ENCODE measurements at regions not wholly inside any gene's neighbourhood (a gene's known extent, or its start where the extent isn't known, plus 50 kb on each side); places are given as distances from the start of the nearest gene placed in this dataset.

DNA sequence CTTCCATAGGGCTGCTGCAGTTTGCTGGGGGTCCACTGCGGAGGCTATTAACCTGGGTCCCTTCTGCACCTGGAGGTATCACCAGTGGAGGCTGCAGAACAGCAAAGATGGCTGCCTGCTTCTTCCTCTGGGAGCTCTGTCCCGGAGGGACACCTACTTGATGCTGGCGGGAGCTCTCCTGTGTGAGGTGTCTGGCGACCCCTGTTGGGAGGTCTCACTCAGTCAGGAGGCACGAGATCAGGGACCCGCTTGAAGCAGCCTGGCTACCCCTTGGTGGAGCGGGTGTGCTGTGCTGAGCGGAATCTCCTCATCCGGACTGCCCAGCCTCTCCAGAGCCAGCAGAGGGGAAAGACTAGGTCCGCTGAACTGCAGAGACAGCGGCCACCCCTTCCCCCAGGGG is 56.0 kb upstream of the CTXND1 start:
- no peak for DNase-seq

DNA sequence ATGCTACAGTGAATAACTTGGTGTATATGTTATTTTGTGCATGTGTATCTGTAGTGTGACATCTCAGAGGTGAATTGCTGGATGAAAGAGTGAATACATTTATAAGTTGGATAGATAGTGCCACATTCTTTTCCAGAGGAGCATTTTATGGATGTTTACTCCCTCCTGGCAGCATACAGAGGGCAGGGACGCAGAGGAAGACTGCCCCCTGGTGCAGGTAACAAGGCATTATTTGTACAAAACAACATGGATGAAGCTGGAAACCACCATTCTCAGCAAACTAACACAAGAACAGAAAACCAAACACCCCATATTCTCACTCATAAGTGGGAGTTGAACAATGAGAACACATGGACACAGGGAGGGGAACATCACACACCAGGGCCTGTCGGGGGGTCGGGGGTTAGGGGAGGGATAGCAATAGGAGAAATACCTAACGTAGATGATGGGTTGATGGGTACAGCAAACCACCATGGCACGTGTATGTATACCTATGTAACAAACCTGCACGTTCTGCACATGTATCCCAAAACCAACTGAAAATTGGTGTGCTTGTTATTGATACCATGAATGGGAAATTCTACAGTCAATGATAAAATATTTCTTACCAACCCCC is 57.9 kb upstream of the CTXND1 start:
- peak in 1 of 2 donors; percentile 7 for DNase-seq

DNA sequence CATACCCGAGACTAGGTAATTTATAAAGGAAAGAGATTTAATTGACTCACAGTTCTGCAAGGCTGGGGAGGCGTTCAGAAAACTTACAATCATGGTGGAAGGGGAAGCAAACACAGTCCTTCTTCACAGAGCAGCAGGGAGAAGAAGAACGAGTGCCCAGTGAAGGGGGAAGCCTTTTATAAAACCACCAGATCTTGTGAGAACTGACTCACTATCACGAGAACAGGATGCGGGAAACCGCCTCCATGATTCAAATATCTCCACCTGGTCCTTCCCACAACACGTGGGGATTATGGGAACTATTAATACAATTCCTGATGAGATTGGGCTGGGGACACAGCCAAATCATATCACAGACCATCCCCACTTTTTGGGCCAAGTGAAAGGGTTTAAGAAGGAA is 58.8 kb upstream of the CTXND1 start:
- no peak for DNase-seq

DNA sequence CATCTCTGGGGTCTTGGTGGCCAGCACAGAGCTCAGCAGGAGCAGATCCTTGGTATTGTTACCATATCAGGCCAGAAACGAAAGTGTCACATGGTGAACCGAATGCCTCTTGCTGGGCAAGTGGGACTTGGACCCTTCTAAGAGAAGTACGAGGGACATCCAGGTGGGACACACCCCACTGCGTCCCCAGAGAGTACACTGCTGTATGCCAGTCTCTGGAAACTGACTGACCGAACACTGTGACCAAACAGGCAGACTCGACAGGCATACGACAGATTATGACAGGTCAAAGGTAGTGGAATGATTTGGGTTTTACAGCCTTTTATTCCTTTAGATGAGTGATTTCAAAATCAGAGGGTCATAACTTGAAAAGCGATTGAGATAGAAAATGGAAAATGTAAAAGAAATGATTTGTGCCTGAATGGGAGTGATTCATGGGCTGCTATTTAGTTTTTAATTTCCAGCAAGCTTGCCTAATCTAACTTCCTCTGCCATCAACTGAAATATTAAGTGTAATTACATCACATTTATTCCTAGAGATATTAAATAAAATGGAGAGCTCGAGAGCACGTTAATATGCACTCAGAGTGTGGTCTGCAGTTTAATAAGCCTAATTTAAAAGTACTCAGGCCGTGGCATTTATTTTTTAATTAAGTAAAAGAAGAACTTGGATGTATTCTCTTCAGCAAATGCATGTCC is 63.4 kb upstream of the CTXND1 start:
- DNase-seq: no peak

DNA sequence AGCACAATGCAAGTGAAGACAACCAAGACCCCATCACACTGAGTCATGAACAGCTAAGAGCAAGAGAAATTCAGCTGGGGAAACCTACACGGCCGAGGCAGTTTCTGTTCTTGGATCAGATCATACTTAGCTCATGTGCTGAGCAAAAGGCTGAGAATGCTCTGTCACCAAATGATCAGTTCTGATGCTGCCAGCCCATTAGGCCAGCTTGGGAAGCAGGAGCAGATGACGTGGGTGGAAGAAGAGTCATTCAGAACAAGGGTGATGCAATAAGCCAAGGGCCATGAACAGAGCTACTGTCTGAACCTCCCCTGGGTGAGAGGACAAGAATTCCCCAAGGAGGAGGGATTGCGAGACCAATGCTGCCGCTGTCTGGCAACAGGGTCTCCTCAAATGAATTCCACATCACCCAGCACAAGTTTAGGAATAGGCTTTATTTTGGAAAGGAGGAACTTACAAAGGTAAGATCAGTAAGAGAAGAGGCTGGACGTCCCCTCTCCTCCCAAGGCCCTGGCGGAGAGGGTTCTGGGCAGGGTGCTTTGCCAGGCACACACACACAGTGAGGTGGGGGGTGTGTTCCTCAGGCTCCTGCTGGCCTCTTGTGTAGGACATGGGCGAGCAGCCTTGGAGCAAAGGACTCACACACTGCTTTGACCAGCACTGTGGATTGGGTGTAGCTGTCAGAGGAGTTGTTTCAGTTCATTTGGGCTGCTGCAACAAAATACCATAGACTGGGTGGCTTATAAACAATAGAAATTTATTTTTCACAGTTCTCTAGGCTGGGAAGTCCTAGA is 65.6 kb upstream of the CTXND1 start:
- DNase-seq: peak; percentile 63 to 82

DNA sequence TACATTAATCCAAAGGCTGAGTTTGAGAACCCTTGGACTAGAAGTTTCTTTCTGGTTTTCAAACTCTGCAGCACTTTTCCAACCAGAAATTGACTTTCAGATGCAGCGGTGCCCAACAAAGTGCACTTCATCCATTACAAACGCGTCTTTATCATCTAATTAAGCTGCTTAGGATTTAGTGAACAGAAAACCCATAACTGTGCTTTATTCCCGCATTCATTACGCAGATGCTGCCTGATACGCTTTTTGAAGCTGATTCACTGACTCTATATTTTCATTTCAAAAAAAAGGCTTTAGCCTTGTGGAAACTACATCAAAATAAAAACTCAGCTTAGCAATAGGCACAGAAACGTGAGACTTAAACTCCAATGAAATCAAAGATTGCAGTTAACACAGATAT is 69.8 kb upstream of the CTXND1 start:
- no peak for DNase-seq

DNA sequence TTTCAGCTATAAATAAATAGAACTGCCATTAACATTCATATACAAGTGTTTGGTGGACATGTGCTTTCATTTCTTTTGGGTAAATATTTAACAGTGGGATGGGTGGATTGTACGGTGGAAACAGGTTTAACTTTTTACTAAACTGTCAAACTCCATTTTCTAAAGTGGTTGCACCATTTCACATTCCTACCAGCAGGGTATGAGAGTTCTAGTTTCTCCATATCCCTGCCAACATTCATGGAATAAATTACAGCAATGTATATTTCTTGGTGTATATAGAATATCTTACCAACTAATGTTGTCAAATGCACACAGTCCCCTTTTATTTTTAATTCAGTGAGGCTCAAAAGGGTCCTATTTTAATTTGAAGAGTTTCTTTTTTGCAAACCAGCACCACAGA is 71.3 kb upstream of the CTXND1 start:
- DNase-seq: no peak

DNA sequence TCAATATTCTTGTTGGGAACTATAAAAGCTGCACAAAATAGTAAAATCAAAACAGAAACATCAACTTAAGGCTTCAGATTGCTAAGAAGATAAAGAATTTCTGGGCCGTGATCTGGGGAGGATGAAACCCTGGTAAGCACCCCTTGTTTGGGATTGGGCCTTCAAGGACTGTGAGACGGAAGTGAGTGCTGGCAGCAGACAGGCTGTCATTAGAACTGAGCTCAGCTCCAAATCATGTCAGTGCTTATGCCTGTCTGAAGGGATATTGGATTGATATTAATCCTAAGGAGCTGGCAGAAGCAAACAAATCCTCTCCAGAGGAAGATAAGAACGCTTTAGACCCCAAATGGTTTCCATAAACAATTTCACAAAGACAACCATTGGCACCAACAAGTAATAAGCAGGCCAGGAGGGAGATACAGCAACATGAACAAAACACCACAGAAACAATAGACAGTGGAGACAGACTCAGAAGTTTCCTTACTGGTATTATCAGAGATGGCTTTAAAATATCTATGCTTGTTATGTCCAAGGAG is 72.6 kb upstream of the CTXND1 start:
- DNase-seq: no peak

DNA sequence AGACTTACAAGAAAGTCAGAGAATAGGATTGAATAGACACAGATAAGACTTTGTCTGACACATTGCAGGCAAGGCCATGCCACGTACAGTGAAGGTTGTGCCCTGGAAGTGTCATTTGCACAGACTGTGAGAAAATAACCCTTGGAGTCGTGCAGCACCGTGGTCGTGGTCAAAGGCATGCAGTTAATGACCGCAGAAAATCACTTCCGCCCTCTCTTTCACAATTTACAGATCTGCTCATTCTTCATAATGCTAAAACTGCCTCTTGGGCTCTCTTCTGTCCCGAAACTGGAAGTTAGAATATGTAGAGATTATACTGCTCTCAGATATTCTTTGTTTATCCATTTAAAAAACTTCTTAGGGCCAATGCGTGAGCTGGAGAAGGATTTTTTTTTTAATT is 73.2 kb upstream of the CTXND1 start:
- DNase-seq: peak; percentile 5 to 9

DNA sequence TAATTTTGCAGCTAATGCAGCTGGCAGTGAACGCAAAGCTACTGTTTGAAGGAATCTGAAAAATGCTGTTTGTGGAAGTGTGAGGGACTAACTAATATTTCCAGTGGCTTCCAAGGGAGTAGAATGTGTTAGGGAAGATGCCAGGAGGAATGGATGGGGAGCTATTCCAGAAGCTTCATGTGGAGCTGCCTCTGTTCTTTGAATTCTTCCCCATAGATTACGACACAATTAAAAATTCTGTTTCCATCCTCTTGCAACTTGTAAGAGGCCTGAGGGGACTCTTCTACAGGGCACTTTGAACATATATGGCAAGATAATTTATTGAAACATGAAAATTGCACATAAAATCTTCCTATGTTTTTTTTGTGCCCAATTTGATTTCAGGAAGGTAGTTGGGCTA is 74.3 kb upstream of the CTXND1 start:
- DNase-seq: no peak

DNA sequence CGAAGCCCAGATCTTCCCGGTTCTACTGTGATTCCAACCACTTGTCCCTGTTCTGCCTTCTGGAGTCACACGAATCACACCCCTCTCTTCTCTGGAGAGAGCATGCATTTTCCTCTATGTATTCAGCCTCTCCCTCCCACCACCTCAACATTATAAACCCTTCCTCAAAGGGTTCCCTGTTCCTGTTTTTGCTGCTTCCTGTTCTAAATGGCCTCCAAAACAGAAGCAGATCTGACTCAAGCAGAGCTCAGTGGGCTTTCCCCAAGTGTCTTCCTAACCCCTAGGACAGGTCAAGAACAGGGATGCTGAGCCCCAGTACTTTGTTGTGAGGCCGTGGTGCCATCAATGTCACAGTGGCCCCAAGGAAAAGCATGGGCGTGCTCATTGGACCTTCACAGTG is 75.7 kb upstream of the ARNT2 start:
- peak; percentile 49 to 50 for DNase-seq

DNA sequence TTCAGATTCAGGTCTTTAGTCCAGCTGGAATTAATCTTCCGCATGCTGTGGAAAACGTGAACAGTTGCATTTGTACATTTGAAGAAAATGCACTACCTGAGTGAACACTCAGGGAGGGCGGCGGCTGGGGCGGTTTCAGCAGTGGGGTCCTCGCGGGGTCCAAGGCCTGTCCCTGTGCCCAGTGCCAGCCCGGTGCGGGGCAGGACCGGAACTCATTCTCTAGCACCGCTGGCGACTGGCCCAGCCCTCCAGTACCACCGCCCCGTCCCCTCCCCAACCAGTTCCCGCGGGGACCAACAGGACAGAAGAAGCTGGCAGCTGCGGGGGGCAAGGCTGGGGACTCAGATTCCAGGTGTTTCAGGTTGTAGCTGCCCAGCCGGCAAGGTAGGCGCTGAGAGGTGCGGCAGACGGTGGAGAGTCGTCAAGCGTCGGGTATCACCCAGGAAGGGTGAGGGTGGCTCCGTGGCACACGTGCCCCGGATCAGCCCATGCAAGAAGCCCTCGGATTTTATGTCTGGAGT is 72.2 kb upstream of the ARNT2 start:
- DNase-seq: no peak

DNA sequence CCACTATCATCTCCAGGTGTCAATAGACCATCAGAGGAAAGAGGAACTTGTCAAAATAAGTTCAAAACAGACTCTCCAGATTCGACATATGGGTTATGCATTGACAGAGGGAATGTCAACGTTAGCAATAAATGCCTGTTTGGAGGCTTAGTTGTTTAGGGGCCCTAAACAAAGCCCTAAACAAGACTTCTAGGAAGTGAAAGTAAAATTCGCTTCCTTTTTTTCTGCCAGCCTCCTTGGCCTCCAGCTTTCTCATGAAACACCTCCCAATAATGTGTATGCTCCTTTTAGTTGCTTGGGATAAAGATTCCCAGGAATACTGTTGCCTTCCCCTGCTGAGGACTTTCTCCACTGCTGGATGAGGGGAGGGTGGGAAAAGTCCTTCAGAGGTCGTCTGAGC is 70.9 kb upstream of the ARNT2 start:
- DNase-seq: peak; percentile 8 to 30

DNA sequence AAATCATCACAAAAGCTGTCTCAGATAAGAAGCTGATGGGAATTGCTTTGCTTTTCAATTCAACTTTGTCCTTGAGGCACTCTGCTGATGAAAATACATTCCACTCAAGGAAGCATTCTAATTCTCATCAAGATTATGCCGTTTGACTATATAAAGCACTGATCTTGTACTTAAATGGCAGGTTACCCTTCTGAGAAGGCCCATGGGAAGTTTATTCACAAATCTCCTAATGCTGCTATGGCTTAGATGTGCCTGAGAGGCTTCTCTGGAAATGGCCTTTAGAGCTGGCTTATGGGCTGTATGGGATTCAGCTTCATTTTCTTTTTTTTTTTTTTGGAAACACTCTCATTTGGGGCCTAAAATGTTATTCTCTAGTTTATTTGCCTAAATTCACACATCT is 69.7 kb upstream of the ARNT2 start:
- DNase-seq: no peak

DNA sequence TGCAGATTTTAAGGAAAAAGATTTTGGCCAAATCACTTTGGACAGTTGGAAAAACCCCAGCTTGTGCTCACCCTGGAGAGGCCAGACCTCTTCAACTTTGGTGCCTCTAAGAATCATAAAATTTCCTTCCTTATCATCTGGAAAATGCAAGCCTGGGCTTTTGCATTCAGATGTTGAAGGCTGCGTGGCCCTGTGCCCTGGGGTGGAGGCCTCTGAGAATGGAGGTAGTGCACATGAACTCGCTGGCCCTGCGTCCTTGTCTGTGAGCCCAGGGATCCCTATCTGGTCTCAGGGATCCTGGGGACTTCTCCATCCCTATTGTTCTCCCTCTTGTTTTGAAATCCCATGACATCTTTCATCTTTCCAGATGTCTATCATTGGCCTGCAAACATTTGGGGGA is 64.6 kb upstream of the ARNT2 start:
- DNase-seq: no peak

DNA sequence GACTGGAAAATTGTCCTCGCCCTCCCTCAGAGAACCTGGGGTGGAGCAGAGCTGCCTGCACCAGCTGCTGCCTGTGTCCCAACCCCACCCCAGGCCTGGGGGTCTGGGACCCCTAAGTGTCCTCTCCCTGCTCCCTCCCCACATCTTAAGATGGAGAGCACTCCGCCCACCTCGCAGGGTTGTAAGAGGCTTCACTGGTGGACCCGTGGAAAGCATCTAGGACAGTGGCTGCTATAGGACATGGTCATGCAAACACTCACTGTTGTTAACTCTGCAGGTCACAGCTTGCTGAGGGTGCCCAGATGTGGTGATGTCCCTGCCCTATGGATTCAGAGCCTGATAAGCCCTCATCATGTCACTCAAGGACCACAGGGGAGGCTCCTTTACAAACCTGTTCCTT is 62.0 kb upstream of the ARNT2 start:
- no peak for DNase-seq

DNA sequence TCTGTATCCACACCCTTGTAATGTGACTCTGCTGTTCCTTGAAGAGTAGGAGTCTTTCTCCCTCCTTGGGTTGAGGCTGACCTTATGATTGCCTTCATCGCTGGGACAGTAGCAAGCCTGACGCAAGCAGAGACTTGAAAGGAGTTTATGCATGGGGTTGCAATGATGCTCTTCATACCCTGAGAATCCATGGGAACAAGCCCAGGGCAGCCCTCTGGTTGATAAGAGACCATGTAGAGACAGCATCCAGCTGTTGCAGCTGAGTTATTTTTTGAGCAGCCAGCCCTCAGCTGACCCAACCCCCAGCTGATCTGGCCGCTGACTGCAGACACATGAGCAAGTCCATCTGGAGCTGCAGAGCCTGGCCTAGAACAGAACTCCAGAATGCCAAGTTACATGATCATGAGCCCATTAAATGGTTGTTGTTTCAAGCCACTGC is 60.6 kb upstream of the ARNT2 start:
- peak; percentile 14 to 42 for DNase-seq

DNA sequence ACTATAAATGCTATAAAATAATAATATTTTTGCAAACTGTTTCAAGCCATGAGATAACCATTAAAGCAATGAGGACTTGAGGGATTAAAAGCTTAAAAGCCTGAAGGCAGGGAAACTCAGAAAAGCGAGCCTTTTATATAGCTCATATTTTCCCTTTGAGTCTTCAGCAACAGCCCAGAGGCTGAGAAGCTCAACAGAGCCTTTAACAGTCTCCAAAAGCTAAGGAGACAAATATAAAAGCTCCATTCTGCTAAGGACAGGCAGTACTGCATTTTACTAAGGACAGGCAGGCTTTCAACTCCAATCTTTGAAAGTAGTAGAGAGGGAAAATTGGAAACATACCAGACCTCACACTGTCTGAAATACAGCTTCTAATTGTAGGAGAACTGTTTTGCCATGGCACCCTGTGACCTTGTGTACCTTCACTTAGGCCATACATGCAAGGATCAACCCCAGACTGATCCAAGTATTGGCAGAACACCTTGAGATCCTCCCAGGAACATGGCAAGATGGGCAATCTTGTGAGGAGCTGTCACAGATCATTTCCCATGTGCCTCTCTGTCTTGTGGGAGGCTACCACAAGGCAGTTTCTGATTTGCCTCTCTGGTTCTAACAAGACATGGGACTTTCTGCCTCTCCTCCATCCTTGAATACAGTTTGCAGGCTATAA is 53.1 kb upstream of the ARNT2 start:
- no peak for DNase-seq

Measured in inflammatory macrophage treated with lipopolysaccharide for 1 hour (primary cell).